Stimulated activated memory B cell treated with anti-CD40 and anti-IgM and Interleukin-4, amounts not matched to agents 10 μg/mL and 1 μg/mL and 100 μg/mL, for 72 hours (primary cell): ENCODE measurements at regions not wholly inside any gene's neighbourhood (a gene's known extent, or its start where the extent isn't known, plus 50 kb on each side); places are given as distances from the start of the nearest gene placed in this dataset.

Experiments used
- ATAC-seq: fragments of 150-1000 bp; cut with Tn5 transposase; 2 replicates; pipeline ENCODE4 v1.10.0; 2021
- H3K27ac Mint-ChIP-seq: one replicate; pipeline ENCODE4 v1.8.0; 2022; ENCODE audit warnings: mild to moderate bottlenecking, mixed read lengths
- H3K27me3 Mint-ChIP-seq: one replicate; pipeline ENCODE4 v1.8.0; 2022; ENCODE audit warnings: mixed read lengths
- H3K36me3 Mint-ChIP-seq: one replicate; pipeline ENCODE4 v1.8.0; 2022; ENCODE audit warnings: mixed read lengths
- H3K4me1 Mint-ChIP-seq: one replicate; pipeline ENCODE4 v1.8.0; 2022; ENCODE audit warnings: mixed read lengths
- H3K4me3 Mint-ChIP-seq: one replicate; pipeline ENCODE4 v1.8.0; 2022; ENCODE audit warnings: mild to moderate bottlenecking, moderate library complexity, mixed read lengths
- H3K9me3 Mint-ChIP-seq: one replicate; pipeline ENCODE4 v1.8.0; 2022; ENCODE audit warnings: mixed read lengths

GRCh38 chr4:165678936-165679325 lies 194.1 kb upstream of the TLL1 start:
- Mint-ChIP-seq H3K36me3 (no peaks in the 10 kb centered on the region), H3K27me3 (no peaks in the 10 kb centered on the region), H3K4me3 (no peak overlapping the region), H3K9me3 (no peaks in the 10 kb centered on the region), H3K27ac (no peak overlapping the region), H3K4me1 (no peaks in the 10 kb centered on the region)
- no peak for ATAC-seq

GRCh38 chr4:165680821-165681220 lies 192.2 kb upstream of the TLL1 start:
- Mint-ChIP-seq H3K27ac (no peak overlapping the region), H3K4me1 (no peaks in the 10 kb centered on the region), H3K9me3 (no peaks in the 10 kb centered on the region), H3K27me3 (no peaks in the 10 kb centered on the region), H3K4me3 (no peak overlapping the region), H3K36me3 (no peaks in the 10 kb centered on the region)
- no peak for ATAC-seq

- Mint-ChIP-seq H3K9me3 (no peaks in the 10 kb centered on the region), H3K36me3 (no peaks in the 10 kb centered on the region), H3K27ac (no peak overlapping the region), H3K4me1 (no peaks in the 10 kb centered on the region), H3K27me3 (no peaks in the 10 kb centered on the region), H3K4me3 (no peak overlapping the region)
- ATAC-seq, result no peak
Measured at GRCh38 chr4:165682611-165683010, 190.4 kb upstream of the TLL1 start.

- H3K9me3 Mint-ChIP-seq, result no peaks in the 10 kb centered on the region
- no peak for ATAC-seq
- no peaks in the 10 kb centered on the region for H3K36me3 Mint-ChIP-seq
- no peaks in the 10 kb centered on the region for H3K4me1 Mint-ChIP-seq
- no peaks in the 10 kb centered on the region for H3K27me3 Mint-ChIP-seq
- H3K4me3 Mint-ChIP-seq, result no peak overlapping the region
- H3K27ac Mint-ChIP-seq, result no peak overlapping the region
Measured at GRCh38 chr4:165684177-165684805, 188.7 kb upstream of the TLL1 start.

GRCh38 chr4:165686756-165687155 lies 186.3 kb upstream of the TLL1 start:
- H3K27ac Mint-ChIP-seq, result no peak overlapping the region
- no peak for ATAC-seq
- no peaks in the 10 kb centered on the region for H3K4me1 Mint-ChIP-seq
- no peak overlapping the region for H3K4me3 Mint-ChIP-seq
- H3K9me3 Mint-ChIP-seq, result no peaks in the 10 kb centered on the region
- H3K36me3 Mint-ChIP-seq, result no peaks in the 10 kb centered on the region
- H3K27me3 Mint-ChIP-seq, result no peaks in the 10 kb centered on the region

- H3K9me3 Mint-ChIP-seq, result peaks cover 3% of the 10 kb centered on the region
- H3K4me1 Mint-ChIP-seq, result no peaks in the 10 kb centered on the region
- no peak overlapping the region for H3K4me3 Mint-ChIP-seq
- no peak for ATAC-seq
- no peak overlapping the region for H3K27ac Mint-ChIP-seq
- no peaks in the 10 kb centered on the region for H3K36me3 Mint-ChIP-seq
- no peaks in the 10 kb centered on the region for H3K27me3 Mint-ChIP-seq
Measured at GRCh38 chr4:165689159-165689558, 183.9 kb upstream of the TLL1 start.

- H3K27ac Mint-ChIP-seq, result no peak overlapping the region
- no peak for ATAC-seq
- H3K4me1 Mint-ChIP-seq, result no peaks in the 10 kb centered on the region
- H3K27me3 Mint-ChIP-seq, result no peaks in the 10 kb centered on the region
- H3K9me3 Mint-ChIP-seq, result peaks cover 3% of the 10 kb centered on the region
- no peak overlapping the region for H3K4me3 Mint-ChIP-seq
- no peaks in the 10 kb centered on the region for H3K36me3 Mint-ChIP-seq
Measured at GRCh38 chr4:165692082-165692481, 181.0 kb upstream of the TLL1 start.

GRCh38 chr4:165698272-165698671 lies 174.8 kb upstream of the TLL1 start:
- Mint-ChIP-seq H3K27me3 (no peaks in the 10 kb centered on the region), H3K36me3 (no peaks in the 10 kb centered on the region), H3K4me3 (no peak overlapping the region), H3K9me3 (peaks cover under 1% of the 10 kb centered on the region), H3K27ac (no peak overlapping the region), H3K4me1 (no peaks in the 10 kb centered on the region)
- ATAC-seq, result no peak

GRCh38 chr4:165699055-165699454 lies 174.0 kb upstream of the TLL1 start:
- H3K36me3 Mint-ChIP-seq, result no peaks in the 10 kb centered on the region
- H3K9me3 Mint-ChIP-seq, result no peaks in the 10 kb centered on the region
- H3K4me1 Mint-ChIP-seq, result no peaks in the 10 kb centered on the region
- no peak for ATAC-seq
- H3K27ac Mint-ChIP-seq, result no peak overlapping the region
- H3K4me3 Mint-ChIP-seq, result no peak overlapping the region
- no peaks in the 10 kb centered on the region for H3K27me3 Mint-ChIP-seq

GRCh38 chr4:165700855-165701254 lies 172.2 kb upstream of the TLL1 start:
- no peak overlapping the region for H3K27ac Mint-ChIP-seq
- no peaks in the 10 kb centered on the region for H3K9me3 Mint-ChIP-seq
- H3K36me3 Mint-ChIP-seq, result no peaks in the 10 kb centered on the region
- peak; percentile 16 for ATAC-seq
- H3K27me3 Mint-ChIP-seq, result no peaks in the 10 kb centered on the region
- H3K4me3 Mint-ChIP-seq, result no peak overlapping the region
- H3K4me1 Mint-ChIP-seq, result no peaks in the 10 kb centered on the region

- no peak overlapping the region for H3K27ac Mint-ChIP-seq
- no peak for ATAC-seq
- no peaks in the 10 kb centered on the region for H3K9me3 Mint-ChIP-seq
- H3K4me1 Mint-ChIP-seq, result no peaks in the 10 kb centered on the region
- no peaks in the 10 kb centered on the region for H3K36me3 Mint-ChIP-seq
- H3K27me3 Mint-ChIP-seq, result no peaks in the 10 kb centered on the region
- H3K4me3 Mint-ChIP-seq, result no peak overlapping the region
Measured at GRCh38 chr4:165707128-165707527, 165.9 kb upstream of the TLL1 start.

GRCh38 chr4:165709516-165709915 lies 163.5 kb upstream of the TLL1 start:
- Mint-ChIP-seq H3K27me3 (no peaks in the 10 kb centered on the region), H3K9me3 (no peaks in the 10 kb centered on the region), H3K4me1 (no peaks in the 10 kb centered on the region), H3K36me3 (no peaks in the 10 kb centered on the region), H3K27ac (no peak overlapping the region), H3K4me3 (no peak overlapping the region)
- no peak for ATAC-seq

- H3K4me1 Mint-ChIP-seq, result no peaks in the 10 kb centered on the region
- no peak overlapping the region for H3K27ac Mint-ChIP-seq
- H3K9me3 Mint-ChIP-seq, result no peaks in the 10 kb centered on the region
- H3K36me3 Mint-ChIP-seq, result no peaks in the 10 kb centered on the region
- H3K4me3 Mint-ChIP-seq, result no peak overlapping the region
- H3K27me3 Mint-ChIP-seq, result no peaks in the 10 kb centered on the region
- ATAC-seq, result no peak
Measured at GRCh38 chr4:165709973-165710526, 163.0 kb upstream of the TLL1 start.

- Mint-ChIP-seq H3K27me3 (no peaks in the 10 kb centered on the region), H3K4me1 (no peaks in the 10 kb centered on the region), H3K27ac (no peak overlapping the region), H3K36me3 (no peaks in the 10 kb centered on the region), H3K4me3 (no peak overlapping the region), H3K9me3 (no peaks in the 10 kb centered on the region)
- no peak for ATAC-seq
Measured at GRCh38 chr4:165711436-165711835, 161.6 kb upstream of the TLL1 start.

- no peaks in the 10 kb centered on the region for H3K27me3 Mint-ChIP-seq
- no peaks in the 10 kb centered on the region for H3K4me1 Mint-ChIP-seq
- no peak overlapping the region for H3K27ac Mint-ChIP-seq
- no peaks in the 10 kb centered on the region for H3K9me3 Mint-ChIP-seq
- no peak for ATAC-seq
- H3K4me3 Mint-ChIP-seq, result no peak overlapping the region
- no peaks in the 10 kb centered on the region for H3K36me3 Mint-ChIP-seq
Measured at GRCh38 chr4:165711912-165712311, 161.1 kb upstream of the TLL1 start.

- Mint-ChIP-seq H3K4me3 (no peak overlapping the region), H3K4me1 (no peaks in the 10 kb centered on the region), H3K9me3 (peaks cover 3% of the 10 kb centered on the region), H3K36me3 (no peaks in the 10 kb centered on the region), H3K27me3 (no peaks in the 10 kb centered on the region), H3K27ac (no peak overlapping the region)
- no peak for ATAC-seq
Measured at GRCh38 chr4:165714650-165715049, 158.4 kb upstream of the TLL1 start.

- Mint-ChIP-seq H3K4me1 (no peaks in the 10 kb centered on the region), H3K9me3 (peaks cover 3% of the 10 kb centered on the region), H3K27me3 (no peaks in the 10 kb centered on the region), H3K36me3 (no peaks in the 10 kb centered on the region), H3K4me3 (no peak overlapping the region), H3K27ac (no peak overlapping the region)
- ATAC-seq, result no peak
Measured at GRCh38 chr4:165715211-165715610, 157.8 kb upstream of the TLL1 start.
